Mammary epithelial cell (primary cell): ENCODE measurements at regions not wholly inside any gene's neighbourhood (a gene's known extent, or its start where the extent isn't known, plus 50 kb on each side); places are given as distances from the start of the nearest gene placed in this dataset.

Source experiments
- CTCF ChIP-seq, 2 donors: IDR thresholded peaks in 1 of 2; conservative IDR thresholded peaks in 1 of 2; 2 replicates each; pipeline ENCODE4 v1.5.1; 2011 to 2012; ENCODE audit warnings: inconsistent platforms in 2 of 2, low read length in 2 of 2, mild to moderate bottlenecking in 2 of 2, control low read depth in 1 of 2, low read depth in 1 of 2; ENCODE audit not compliant: insufficient read depth in 1 of 2; ENCODE audit errors: extremely low read depth in 1 of 2
- EZH2 ChIP-seq: IDR thresholded peaks from 2 replicates; pipeline ENCODE4 v1.6.1; 2012; ENCODE audit warnings: low read length, inconsistent platforms, borderline replicate concordance

DNA sequence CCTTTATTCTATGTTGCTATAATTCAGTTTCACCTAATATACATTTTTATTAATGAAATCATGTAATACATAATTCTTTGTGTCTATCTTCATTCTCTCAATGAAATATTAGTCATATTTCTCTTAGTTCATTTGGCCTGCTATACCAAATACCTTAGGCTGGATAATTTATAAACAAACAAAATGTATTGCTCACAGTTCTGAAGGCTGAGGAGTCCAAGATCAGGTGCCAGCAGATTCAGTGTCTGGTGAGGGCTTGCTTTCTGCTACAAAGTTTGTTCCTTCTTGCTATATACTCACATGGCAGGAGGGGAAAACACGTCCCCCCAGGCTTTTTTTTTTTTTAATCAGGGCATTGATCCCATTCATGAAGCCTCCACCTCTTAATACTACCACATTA is 143.4 kb upstream of the GRB10 start:
- TF ChIP-seq EZH2 (no peak), CTCF (conservative IDR thresholded peaks at IDR 0.05 in 1 of 2, IDR thresholded peaks at IDR 0.05 in 1 of 2; ENCODE audit: extremely low read depth in 1 of 2, insufficient read depth in 1 of 2, low read depth in 1 of 2, low read length in 2 of 2) (no peak)
